ENCODE measurements at regions not wholly inside any gene's neighbourhood (a gene's known extent, or its start where the extent isn't known, plus 50 kb on each side); places are given as distances from the start of the nearest gene placed in this dataset.
"Not testable (repeated sequence)": the region's sequence is repeated elsewhere in the genome, so short reads cannot be mapped to it uniquely, and the experiment has no call there.

DNA sequence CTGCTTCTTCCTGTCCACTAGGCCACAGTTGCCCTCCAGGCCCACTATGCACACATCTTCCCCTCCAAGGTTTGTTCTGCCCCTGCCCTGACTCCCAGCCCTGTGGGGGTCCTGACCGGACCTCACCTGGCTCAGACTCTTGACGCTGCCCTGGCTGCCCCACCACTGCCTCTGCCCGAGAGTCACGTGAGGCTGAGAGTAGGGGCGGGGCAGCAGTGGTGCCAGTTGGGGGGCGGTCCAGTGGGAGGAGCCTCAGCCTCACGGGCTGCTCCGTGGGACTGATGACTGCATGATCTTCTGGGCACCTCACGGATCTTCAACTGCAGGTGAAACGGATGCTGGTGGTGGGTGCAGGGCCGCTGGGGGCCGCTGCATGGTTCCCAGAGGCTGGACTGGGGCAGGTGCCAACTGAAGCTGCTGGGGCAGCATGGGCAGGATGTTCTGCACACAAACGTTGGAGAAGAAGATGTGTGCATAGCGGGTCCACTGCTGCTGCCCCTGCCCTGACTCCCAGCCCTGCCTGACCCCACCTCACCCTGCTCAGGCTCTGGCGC is 77.6 kb downstream of the HHIPL2 start:
- H3K9me3 Mint-ChIP-seq; H3K4me3 Mint-ChIP-seq; H3K27ac Mint-ChIP-seq; H3K27me3 Mint-ChIP-seq (ENCODE audit: low read depth); DNase-seq; ATAC-seq (replicated peaks in 1 of 2); H3K36me3 Mint-ChIP-seq (ENCODE audit: insufficient read depth in 2 of 2); H3K4me1 Mint-ChIP-seq (ENCODE audit: low read depth): not testable (repeated sequence)

DNA sequence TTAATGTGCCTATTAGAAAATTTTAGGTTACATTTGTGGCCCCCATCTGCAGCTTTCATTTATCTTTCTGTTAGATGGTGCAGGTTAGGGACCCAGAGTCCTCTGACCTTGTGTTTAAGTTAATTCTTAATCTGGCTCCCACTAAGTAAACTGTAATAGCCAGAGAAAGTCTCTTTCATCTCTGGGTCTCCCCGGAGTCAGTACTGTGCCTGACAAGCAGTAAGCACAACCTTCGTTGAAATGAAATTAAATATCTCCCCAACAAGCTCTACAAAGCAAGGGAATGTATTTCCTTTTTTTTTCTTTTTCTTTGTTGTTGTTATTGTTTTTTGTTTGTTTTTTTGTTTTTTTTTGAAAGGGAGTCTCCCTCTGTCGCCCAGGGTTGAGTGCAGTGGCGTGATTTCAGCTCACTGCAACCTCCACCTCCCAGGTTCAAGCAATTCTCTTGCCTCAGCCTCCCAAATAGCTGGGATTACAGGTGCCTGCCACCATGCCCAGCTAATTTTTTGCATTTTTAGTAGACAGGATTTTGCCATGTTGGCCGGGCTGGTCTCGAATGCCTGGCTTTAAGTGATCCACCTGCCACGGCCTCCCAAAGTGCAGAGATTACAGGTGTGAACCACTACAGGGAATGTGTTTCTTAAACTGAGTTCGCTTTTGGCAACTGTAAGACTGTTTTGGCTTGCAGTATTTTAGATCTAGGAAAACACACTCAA is 81.6 kb downstream of the HHIPL2 start:
- Mint-ChIP-seq H3K36me3 (ENCODE audit: insufficient read depth in 2 of 2) (no peaks in the 10 kb centered on the region), H3K4me3 (peak overlapping the region; percentile 13 to 34), H3K9me3 (no peaks in the 10 kb centered on the region), H3K27me3 (ENCODE audit: low read depth) (no peaks in the 10 kb centered on the region), H3K27ac (no peak overlapping the region), H3K4me1 (ENCODE audit: low read depth) (peaks cover 15% of the 10 kb centered on the region)
- no peak for ATAC-seq (replicated peaks in 1 of 2)
- DNase-seq: no peak

- ATAC-seq (replicated peaks in 1 of 2) (peak; percentile 91 to 94), DNase-seq (peak; percentile 83 to 90)
- Mint-ChIP-seq H3K4me3 (peak overlapping the region; percentile 76 to 92), H3K9me3 (no peaks in the 10 kb centered on the region), H3K36me3 (ENCODE audit: insufficient read depth in 2 of 2) (no peaks in the 10 kb centered on the region), H3K27me3 (ENCODE audit: low read depth) (no peaks in the 10 kb centered on the region), H3K4me1 (ENCODE audit: low read depth) (peaks cover 15% of the 10 kb centered on the region), H3K27ac (peak overlapping the region; percentile 98)
Observed at GRCh38 chr1:222465211-222466041, 82.5 kb downstream of the HHIPL2 start.

DNA sequence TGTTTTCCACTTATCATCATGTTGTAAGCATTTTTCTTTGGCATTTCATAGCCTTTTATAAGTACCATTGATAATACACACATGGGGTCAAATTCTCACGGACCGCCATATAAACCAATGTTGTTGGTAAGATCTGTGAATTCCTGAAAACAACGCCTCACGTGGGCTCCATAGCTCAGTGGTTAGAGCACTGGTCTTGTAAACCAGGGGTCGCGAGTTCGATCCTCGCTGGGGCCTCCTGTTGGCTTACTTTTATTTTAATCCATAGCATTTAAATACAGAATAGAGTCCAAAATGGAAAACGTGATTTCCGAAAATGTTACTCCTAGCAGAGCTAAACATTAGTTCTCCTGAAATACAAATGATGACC is 83.1 kb downstream of the HHIPL2 start:
- Mint-ChIP-seq H3K4me1 (ENCODE audit: low read depth) (peaks cover 15% of the 10 kb centered on the region), H3K27me3 (ENCODE audit: low read depth) (no peaks in the 10 kb centered on the region), H3K4me3 (peak overlapping the region; percentile 76 to 92), H3K36me3 (ENCODE audit: insufficient read depth in 2 of 2) (no peaks in the 10 kb centered on the region), H3K9me3 (no peaks in the 10 kb centered on the region), H3K27ac (peak overlapping the region; percentile 98)
- ATAC-seq (replicated peaks in 1 of 2) (peak; percentile 56 to 61), DNase-seq (peak; percentile 70 to 77)

DNA sequence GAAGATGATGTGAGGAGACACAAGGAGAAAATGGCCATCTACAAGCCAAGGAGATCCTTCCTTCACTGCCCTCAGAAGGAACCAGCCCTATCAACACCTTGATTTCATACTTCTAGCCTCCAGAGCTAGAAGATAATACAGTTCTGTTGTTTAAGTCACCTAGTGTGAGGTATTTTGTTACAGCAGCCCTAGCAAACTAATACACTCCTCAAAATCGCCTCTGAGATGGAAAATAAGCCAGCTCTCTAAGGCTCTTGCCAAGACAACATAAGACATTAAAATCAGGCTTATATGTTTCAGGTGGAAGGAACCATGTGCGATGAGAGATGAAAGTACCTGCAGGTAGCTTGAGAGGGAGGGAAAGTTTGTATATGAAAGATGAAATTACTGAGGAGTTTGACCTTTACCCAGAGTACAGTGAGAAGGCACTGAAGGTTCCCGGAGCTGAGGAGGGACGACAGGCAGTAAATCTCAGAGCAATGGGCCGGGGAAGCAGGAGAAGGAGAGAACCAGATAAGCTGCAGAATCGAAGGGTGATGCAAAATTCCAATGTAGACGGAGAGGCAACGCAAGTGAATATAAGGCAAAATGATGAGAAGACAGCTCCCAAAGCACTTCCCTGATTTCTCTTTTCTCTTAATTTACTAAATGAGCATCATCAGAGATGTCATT is 84.7 kb downstream of the HHIPL2 start:
- Mint-ChIP-seq H3K4me3 (no peak overlapping the region), H3K36me3 (ENCODE audit: insufficient read depth in 2 of 2) (peaks cover 0 to 4% of the 10 kb centered on the region in 2 donors), H3K27ac (no peak overlapping the region), H3K9me3 (peaks cover 0 to 1% of the 10 kb centered on the region in 2 donors), H3K4me1 (ENCODE audit: low read depth) (peaks cover 15% of the 10 kb centered on the region), H3K27me3 (ENCODE audit: low read depth) (no peaks in the 10 kb centered on the region)
- no peak for DNase-seq
- no peak for ATAC-seq (replicated peaks in 1 of 2)

- no peak for DNase-seq
- H3K4me3 Mint-ChIP-seq: no peak overlapping the region
- H3K4me1 Mint-ChIP-seq (ENCODE audit: low read depth): peaks cover 15% of the 10 kb centered on the region
- H3K36me3 Mint-ChIP-seq (ENCODE audit: insufficient read depth in 2 of 2): peaks cover under 1 to 5% of the 10 kb centered on the region in 2 donors
- no peak overlapping the region for H3K27ac Mint-ChIP-seq
- ATAC-seq (replicated peaks in 1 of 2): no peak
- H3K9me3 Mint-ChIP-seq: peaks cover under 1 to 5% of the 10 kb centered on the region in 2 donors
- H3K27me3 Mint-ChIP-seq (ENCODE audit: low read depth): no peaks in the 10 kb centered on the region
Observed at GRCh38 chr1:222462601-222463000, 85.3 kb downstream of the HHIPL2 start.

- H3K27me3 Mint-ChIP-seq (ENCODE audit: low read depth): no peaks in the 10 kb centered on the region
- DNase-seq (no peak), ATAC-seq (replicated peaks in 1 of 2) (no peak)
- no peak overlapping the region for H3K27ac Mint-ChIP-seq
- H3K9me3 Mint-ChIP-seq: peaks cover 7 to 12% of the 10 kb centered on the region in 2 donors
- H3K4me1 Mint-ChIP-seq (ENCODE audit: low read depth): peaks cover 15% of the 10 kb centered on the region
- no peak overlapping the region for H3K4me3 Mint-ChIP-seq
- H3K36me3 Mint-ChIP-seq (ENCODE audit: insufficient read depth in 2 of 2): peaks cover 7 to 11% of the 10 kb centered on the region in 2 donors
Observed at GRCh38 chr1:222461941-222462340, 86.0 kb downstream of the HHIPL2 start.

DNA sequence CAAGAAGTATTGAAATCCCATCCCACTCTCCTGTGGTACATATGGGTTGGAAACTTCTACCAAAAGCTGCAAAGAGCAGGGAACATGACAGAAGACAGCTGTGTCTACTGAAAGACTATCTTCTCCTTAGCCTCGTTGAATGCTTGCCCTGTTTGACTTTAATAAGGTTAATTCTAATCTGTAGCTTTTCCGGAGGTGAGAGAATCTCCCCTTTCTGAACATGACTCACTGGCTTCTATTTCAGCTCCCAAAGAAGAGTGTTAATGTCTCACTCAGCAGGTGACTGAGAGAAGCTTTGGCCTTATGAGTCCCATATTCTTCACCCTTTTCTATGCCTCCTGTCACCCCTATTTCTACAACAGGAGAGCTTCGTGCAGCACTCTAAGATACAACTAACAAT is 88.3 kb downstream of the HHIPL2 start:
- Mint-ChIP-seq H3K9me3 (peaks cover 7 to 14% of the 10 kb centered on the region in 2 donors), H3K27ac (no peak overlapping the region), H3K27me3 (ENCODE audit: low read depth) (no peaks in the 10 kb centered on the region), H3K4me1 (ENCODE audit: low read depth) (peaks cover 19% of the 10 kb centered on the region), H3K4me3 (no peak overlapping the region), H3K36me3 (ENCODE audit: insufficient read depth in 2 of 2) (peaks cover 8 to 13% of the 10 kb centered on the region in 2 donors)
- DNase-seq: no peak
- no peak for ATAC-seq (replicated peaks in 1 of 2)

- Mint-ChIP-seq H3K36me3 (ENCODE audit: insufficient read depth in 2 of 2) (peaks cover 8 to 13% of the 10 kb centered on the region in 2 donors), H3K27me3 (ENCODE audit: low read depth) (no peaks in the 10 kb centered on the region), H3K4me3 (no peak overlapping the region), H3K4me1 (ENCODE audit: low read depth) (peaks cover 17% of the 10 kb centered on the region), H3K27ac (no peak overlapping the region), H3K9me3 (peaks cover 7 to 14% of the 10 kb centered on the region in 2 donors)
- ATAC-seq (replicated peaks in 1 of 2): no peak
- no peak for DNase-seq
Observed at GRCh38 chr1:222457513-222457912, 90.4 kb downstream of the HHIPL2 start.

DNA sequence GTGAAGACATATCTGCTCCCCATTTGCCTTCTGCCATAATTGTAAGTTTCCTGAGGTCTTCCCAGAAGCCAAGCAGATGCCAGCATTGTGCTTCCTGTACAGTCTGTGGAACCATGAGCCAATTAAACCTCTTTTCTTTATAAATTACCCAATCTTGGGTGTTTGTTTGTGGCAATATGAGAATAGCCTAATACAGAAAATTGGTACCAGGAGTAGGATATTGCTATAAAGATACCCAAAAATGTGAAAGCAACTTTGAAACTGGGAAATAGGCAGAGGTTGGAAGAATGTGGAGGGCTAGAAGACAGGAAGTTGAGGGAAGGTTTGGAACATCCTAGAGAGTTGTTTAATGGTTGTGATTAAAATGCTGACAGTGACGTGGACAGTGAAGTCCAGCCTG is 90.8 kb downstream of the HHIPL2 start:
- H3K27ac Mint-ChIP-seq: no peak overlapping the region
- peaks cover 17% of the 10 kb centered on the region for H3K4me1 Mint-ChIP-seq (ENCODE audit: low read depth)
- peaks cover 7 to 14% of the 10 kb centered on the region in 2 donors for H3K9me3 Mint-ChIP-seq
- peaks cover 8 to 13% of the 10 kb centered on the region in 2 donors for H3K36me3 Mint-ChIP-seq (ENCODE audit: insufficient read depth in 2 of 2)
- DNase-seq: no peak
- no peak for ATAC-seq (replicated peaks in 1 of 2)
- no peak overlapping the region for H3K4me3 Mint-ChIP-seq
- no peaks in the 10 kb centered on the region for H3K27me3 Mint-ChIP-seq (ENCODE audit: low read depth)

GRCh38 chr1:222455188-222455879 is 92.6 kb downstream of the HHIPL2 start:
- peak; percentile 97 to 98 for ATAC-seq (replicated peaks in 1 of 2)
- Mint-ChIP-seq H3K36me3 (ENCODE audit: insufficient read depth in 2 of 2) (peaks cover 8 to 13% of the 10 kb centered on the region in 2 donors), H3K27ac (no peak overlapping the region), H3K9me3 (peaks cover 7 to 14% of the 10 kb centered on the region in 2 donors), H3K4me1 (ENCODE audit: low read depth) (peaks cover 17% of the 10 kb centered on the region), H3K4me3 (no peak overlapping the region), H3K27me3 (ENCODE audit: low read depth) (no peaks in the 10 kb centered on the region)
- DNase-seq: peak; percentile 82 to 85

- H3K9me3 Mint-ChIP-seq: peaks cover 7 to 14% of the 10 kb centered on the region in 2 donors
- DNase-seq (no peak), ATAC-seq (replicated peaks in 1 of 2) (peak; percentile 17 to 28)
- H3K36me3 Mint-ChIP-seq (ENCODE audit: insufficient read depth in 2 of 2): peaks cover 8 to 13% of the 10 kb centered on the region in 2 donors
- H3K27ac Mint-ChIP-seq: no peak overlapping the region
- peaks cover 17% of the 10 kb centered on the region for H3K4me1 Mint-ChIP-seq (ENCODE audit: low read depth)
- no peaks in the 10 kb centered on the region for H3K27me3 Mint-ChIP-seq (ENCODE audit: low read depth)
- no peak overlapping the region for H3K4me3 Mint-ChIP-seq
Observed at GRCh38 chr1:222454782-222455181, 93.1 kb downstream of the HHIPL2 start.

Measured in activated T-cell treated with anti-CD3 and anti-CD28 coated beads, Interleukin-2, amount 50 U/mL, for 72 hours (primary cell).